Lower lobe of right lung (tissue), 2 donors: ENCODE measurements at regions not wholly inside any gene's neighbourhood (a gene's known extent, or its start where the extent isn't known, plus 50 kb on each side); places are given as distances from the start of the nearest gene placed in this dataset.

Experiments
- ATAC-seq, 2 donors: fragments of 200-7000 bp; cut with Tn5 transposase; one replicate each; pipeline ENCODE4 v1.9.1; 2020 to 2022; ENCODE audit warnings: mild to moderate bottlenecking in 2 of 2, moderate library complexity in 2 of 2
- DNase-seq: peaks from one replicate; pipeline ENCODE4 v3.0.0-alpha.2; 2020
- H3K27ac ChIP-seq: fragments of 200-600 bp; one replicate; pipeline ENCODE4 v1.8.0; 2022
- H3K27me3 ChIP-seq: fragments of 200-600 bp; one replicate; pipeline ENCODE4 v1.8.0; 2022; ENCODE audit warnings: low read depth
- H3K36me3 ChIP-seq: fragments of 200-600 bp; one replicate; pipeline ENCODE4 v1.8.0; 2022; ENCODE audit warnings: mild to moderate bottlenecking
- H3K4me1 ChIP-seq: fragments of 200-600 bp; one replicate; pipeline ENCODE4 v1.8.0; 2022
- H3K4me3 ChIP-seq: fragments of 200-600 bp; one replicate; pipeline ENCODE4 v1.8.0; 2022; ENCODE audit warnings: mild to moderate bottlenecking
- H3K9me3 ChIP-seq: fragments of 200-600 bp; one replicate; pipeline ENCODE4 v1.8.0; 2022
- intact Hi-C: fragments of 100-400 bp; cut with DNase I; formaldehyde crosslinking; loops from one replicate; pipeline ENCODE4 v1.11.0; 2022
- TF ChIP-seq, protein P1 (sequence below): fragments of 200-600 bp; IDR thresholded peaks from one replicate; pipeline ENCODE4 v1.8.0; 2022; ENCODE audit warnings: antibody characterized with exemption, mild to moderate bottlenecking
- donor health status: DM: no; HTN: yes; CAD: no; lungs with severe emphysema.

DNA sequence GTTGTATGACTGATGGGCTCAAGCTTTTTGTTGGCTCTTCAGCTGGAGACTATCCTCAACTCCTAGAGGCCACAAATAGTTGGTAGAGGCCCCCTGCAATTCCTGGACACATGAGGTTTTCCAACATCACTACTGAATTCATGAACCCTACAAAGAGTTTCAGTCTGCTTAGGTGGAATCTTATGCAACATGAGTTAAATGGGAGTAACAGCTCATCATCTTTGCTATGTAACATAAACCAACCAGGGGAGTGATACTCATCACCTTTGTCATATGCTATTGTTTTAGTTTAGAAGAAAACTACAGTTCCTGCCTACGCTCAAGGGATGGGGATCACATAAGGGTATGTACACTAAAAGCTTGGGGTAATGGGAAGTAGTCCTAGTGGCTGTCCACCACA is 729.4 kb downstream of the SORCS1 start:
- no peak overlapping the region for H3K27ac ChIP-seq
- TF ChIP-seq, protein P1, sequence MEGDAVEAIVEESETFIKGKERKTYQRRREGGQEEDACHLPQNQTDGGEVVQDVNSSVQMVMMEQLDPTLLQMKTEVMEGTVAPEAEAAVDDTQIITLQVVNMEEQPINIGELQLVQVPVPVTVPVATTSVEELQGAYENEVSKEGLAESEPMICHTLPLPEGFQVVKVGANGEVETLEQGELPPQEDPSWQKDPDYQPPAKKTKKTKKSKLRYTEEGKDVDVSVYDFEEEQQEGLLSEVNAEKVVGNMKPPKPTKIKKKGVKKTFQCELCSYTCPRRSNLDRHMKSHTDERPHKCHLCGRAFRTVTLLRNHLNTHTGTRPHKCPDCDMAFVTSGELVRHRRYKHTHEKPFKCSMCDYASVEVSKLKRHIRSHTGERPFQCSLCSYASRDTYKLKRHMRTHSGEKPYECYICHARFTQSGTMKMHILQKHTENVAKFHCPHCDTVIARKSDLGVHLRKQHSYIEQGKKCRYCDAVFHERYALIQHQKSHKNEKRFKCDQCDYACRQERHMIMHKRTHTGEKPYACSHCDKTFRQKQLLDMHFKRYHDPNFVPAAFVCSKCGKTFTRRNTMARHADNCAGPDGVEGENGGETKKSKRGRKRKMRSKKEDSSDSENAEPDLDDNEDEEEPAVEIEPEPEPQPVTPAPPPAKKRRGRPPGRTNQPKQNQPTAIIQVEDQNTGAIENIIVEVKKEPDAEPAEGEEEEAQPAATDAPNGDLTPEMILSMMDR: no peak
- H3K4me3 ChIP-seq: no peak overlapping the region
- intact Hi-C loops: no loop called here
- no peak for ATAC-seq
- H3K27me3 ChIP-seq: no peaks in the 10 kb centered on the region
- no peaks in the 10 kb centered on the region for H3K36me3 ChIP-seq
- H3K4me1 ChIP-seq: no peaks in the 10 kb centered on the region
- no peak for DNase-seq
- no peaks in the 10 kb centered on the region for H3K9me3 ChIP-seq

DNA sequence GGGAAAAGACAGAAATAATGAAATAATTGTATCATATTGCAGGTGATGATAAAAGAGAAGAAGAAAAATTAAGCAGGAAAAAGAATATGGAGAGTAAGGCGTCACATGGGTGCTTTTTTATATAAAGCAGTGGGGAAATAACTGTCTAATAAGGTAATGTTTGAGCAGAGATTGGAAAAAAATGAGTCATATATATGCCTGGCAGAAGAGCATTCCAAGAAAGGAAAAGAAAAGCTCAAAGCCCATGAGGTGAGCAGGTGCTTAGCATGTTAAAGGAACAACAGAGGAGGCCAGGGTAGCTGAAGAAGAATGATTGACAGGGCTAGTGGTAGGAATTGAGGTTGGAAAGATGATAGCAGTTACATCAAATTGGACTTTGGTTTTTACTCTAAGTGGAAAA is 739.5 kb downstream of the SORCS1 start:
- TF ChIP-seq, protein P1: no peak
- intact Hi-C loops: no loop called here
- H3K36me3 ChIP-seq: no peaks in the 10 kb centered on the region
- no peak for ATAC-seq
- DNase-seq: no peak
- H3K9me3 ChIP-seq: no peaks in the 10 kb centered on the region
- H3K27me3 ChIP-seq: no peaks in the 10 kb centered on the region
- no peak overlapping the region for H3K27ac ChIP-seq
- no peak overlapping the region for H3K4me3 ChIP-seq
- H3K4me1 ChIP-seq: no peaks in the 10 kb centered on the region

DNA sequence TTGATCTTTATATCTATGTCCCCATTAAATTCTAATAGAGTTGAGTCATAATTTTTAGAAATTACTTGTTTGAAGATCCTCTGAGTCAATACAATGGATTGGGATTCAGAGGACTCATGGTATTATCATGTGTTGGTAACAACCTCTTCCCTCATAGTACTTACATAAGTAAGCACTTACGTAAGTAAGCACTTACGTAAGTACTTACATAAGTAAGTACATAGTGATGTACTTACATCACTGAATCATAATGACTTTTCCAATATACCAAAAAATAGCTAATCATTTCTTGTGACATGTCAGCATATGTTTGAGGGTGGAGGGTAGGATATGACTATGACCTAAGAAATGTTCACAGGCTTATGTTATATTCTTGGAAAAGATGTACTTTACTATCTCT is 740.5 kb downstream of the SORCS1 start:
- DNase-seq: no peak
- Histone ChIP-seq H3K9me3 (no peaks in the 10 kb centered on the region), H3K4me3 (no peak overlapping the region), H3K36me3 (no peaks in the 10 kb centered on the region), H3K27ac (no peak overlapping the region), H3K4me1 (no peaks in the 10 kb centered on the region), H3K27me3 (no peaks in the 10 kb centered on the region)
- ATAC-seq: no peak
- intact Hi-C loops: no loop called here
- TF ChIP-seq, protein P1: no peak

DNA sequence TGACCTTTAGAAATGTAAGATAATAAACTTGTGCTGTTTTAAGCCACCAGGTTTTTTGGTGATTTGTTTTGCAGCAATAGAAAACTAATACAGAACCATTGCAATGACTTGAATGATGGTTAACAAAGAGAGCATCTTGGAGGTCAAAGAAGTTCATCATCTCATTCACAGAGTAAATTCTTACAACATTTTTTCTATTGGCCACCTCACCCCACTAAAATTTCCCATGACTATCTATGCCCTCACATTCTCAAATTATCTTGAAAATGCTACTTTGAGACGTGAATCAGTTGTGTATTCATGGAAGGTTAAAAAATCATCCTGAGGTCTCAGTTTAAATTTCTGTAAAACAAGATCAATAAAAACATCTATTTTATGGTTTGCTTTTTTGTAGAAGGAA is 754.2 kb downstream of the SORCS1 start:
- no peak for DNase-seq
- no peak for ATAC-seq
- TF ChIP-seq, protein P1: no peak
- H3K27me3 ChIP-seq: no peaks in the 10 kb centered on the region
- H3K9me3 ChIP-seq: no peaks in the 10 kb centered on the region
- no peak overlapping the region for H3K4me3 ChIP-seq
- H3K4me1 ChIP-seq: no peaks in the 10 kb centered on the region
- H3K27ac ChIP-seq: no peak overlapping the region
- no peaks in the 10 kb centered on the region for H3K36me3 ChIP-seq
- intact Hi-C loops: no loop called here

DNA sequence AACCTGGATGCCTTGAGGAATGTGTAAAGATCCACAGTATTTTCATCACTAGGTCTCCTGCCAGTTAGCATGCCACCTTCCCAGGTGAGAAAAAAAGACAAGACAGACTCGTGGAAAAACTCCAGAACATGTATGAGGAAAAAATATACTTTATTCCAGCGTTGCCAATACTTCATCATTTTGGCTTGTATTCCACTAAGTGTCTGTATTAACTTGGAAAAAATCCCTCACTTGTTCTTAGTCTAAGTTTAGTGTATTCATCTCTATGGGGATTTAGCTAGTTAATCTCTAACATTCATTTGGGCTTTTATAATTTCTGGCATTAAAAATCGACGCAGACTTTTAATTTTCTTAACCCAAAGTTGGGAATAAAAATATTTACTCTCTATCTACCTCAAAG is 759.4 kb downstream of the SORCS1 start:
- TF ChIP-seq, protein P1: no peak
- Histone ChIP-seq H3K27me3 (no peaks in the 10 kb centered on the region), H3K27ac (no peak overlapping the region), H3K4me3 (no peak overlapping the region), H3K4me1 (no peaks in the 10 kb centered on the region), H3K9me3 (no peaks in the 10 kb centered on the region), H3K36me3 (no peaks in the 10 kb centered on the region)
- DNase-seq: no peak
- intact Hi-C loops: no loop called here
- no peak for ATAC-seq

DNA sequence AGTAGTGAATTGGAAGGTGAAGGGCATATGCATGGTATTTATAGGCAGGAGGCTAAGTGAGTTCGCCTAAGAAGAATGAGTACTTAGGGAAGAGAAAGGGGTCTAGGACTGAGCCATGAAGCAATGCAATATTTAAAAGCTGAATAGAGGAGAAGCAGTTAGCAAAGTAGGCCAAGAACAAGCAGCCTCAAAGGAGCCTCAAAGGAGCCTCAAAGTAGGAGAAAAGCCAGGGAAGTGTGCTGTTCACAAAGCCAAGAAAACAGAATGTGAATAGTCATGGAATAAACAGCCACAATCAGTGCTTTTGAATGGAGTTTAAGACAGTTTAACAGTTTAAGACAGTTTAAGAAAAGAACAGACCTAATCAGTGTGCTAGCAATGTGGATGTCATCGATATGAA is 762.0 kb downstream of the SORCS1 start:
- H3K4me1 ChIP-seq: no peaks in the 10 kb centered on the region
- ATAC-seq (no peak), DNase-seq (no peak)
- no peak overlapping the region for H3K27ac ChIP-seq
- H3K4me3 ChIP-seq: no peak overlapping the region
- TF ChIP-seq, protein P1: no peak
- no peaks in the 10 kb centered on the region for H3K36me3 ChIP-seq
- H3K9me3 ChIP-seq: no peaks in the 10 kb centered on the region
- H3K27me3 ChIP-seq: no peaks in the 10 kb centered on the region
- intact Hi-C loops: no loop called here
